Uterus (tissue), 3 donors: ENCODE measurements at regions not wholly inside any gene's neighbourhood (a gene's known extent, or its start where the extent isn't known, plus 50 kb on each side); places are given as distances from the start of the nearest gene placed in this dataset.
"Not testable (repeated sequence)": the region's sequence is repeated elsewhere in the genome, so short reads cannot be mapped to it uniquely, and the experiment has no call there.

Experiments
- DNase-seq, 2 donors: peaks; one replicate each; pipeline ENCODE4 v3.0.0-alpha.2; 2019 to 2020
- H3K27ac ChIP-seq, 2 donors: fragments of 200-600 bp; sonication (generic); 1 replicate in 1 of 2; 2 replicates in 1 of 2; pipeline ENCODE4 v1.5.1; 2016 to 2018
- H3K27me3 ChIP-seq, 2 donors: fragments of 200-600 bp; sonication (generic); one replicate each; pipeline ENCODE4 v1.5.1; 2018 to 2019; ENCODE audit warnings: control low read depth in 1 of 2
- H3K36me3 ChIP-seq, 2 donors: fragments of 200-600 bp; sonication (generic); one replicate each; pipeline ENCODE4 v1.5.1; 2019; ENCODE audit warnings: control low read depth in 1 of 2
- H3K4me1 ChIP-seq, 2 donors: fragments of 200-600 bp; sonication (generic); one replicate each; pipeline ENCODE4 v1.5.1; 2018 to 2019; ENCODE audit warnings: control low read depth in 1 of 2
- H3K4me3 ChIP-seq, 2 donors: fragments of 200-600 bp; sonication (generic); 1 replicate in 1 of 2; 2 replicates in 1 of 2; pipeline ENCODE4 v1.5.1; 2018 to 2019; ENCODE audit warnings: mild to moderate bottlenecking in 1 of 2
- H3K9me3 ChIP-seq, 2 donors: fragments of 200-600 bp; sonication (generic); one replicate each; pipeline ENCODE4 v1.5.1; 2019; ENCODE audit warnings: control low read depth in 1 of 2
- CTCF ChIP-seq, 4 experiments: fragments of 200-600 bp in 2 of 4; fragments of 450-650 bp in 2 of 4; sonication (generic) in 2 of 4; IDR thresholded peaks; one replicate each; pipeline ENCODE4 v1.5.1; 2016 to 2019; ENCODE audit warnings: antibody characterized with exemption in 4 of 4, mild to moderate bottlenecking in 2 of 4, moderate library complexity in 1 of 4
- POLR2A ChIP-seq, 2 donors: fragments of 450-650 bp; IDR thresholded peaks; one replicate each; pipeline ENCODE4 v1.6.1; 2016; ENCODE audit warnings: antibody characterized with exemption in 2 of 2, mild to moderate bottlenecking in 1 of 2, moderate library complexity in 1 of 2
- intact Hi-C: fragments of 100-400 bp; cut with DNase I; formaldehyde crosslinking; loops from one replicate; pipeline ENCODE4 v1.15.1; 2023; ENCODE audit warnings: low total_unique reads
- donor health status: DM: yes; HTN: yes; CAD: no.

- no peak for TF ChIP-seq CTCF (IDR thresholded peaks at IDR 0.05)
- TF ChIP-seq POLR2A (IDR thresholded peaks at IDR 0.05): no peak
- H3K36me3 ChIP-seq: no peaks in the 10 kb centered on the region
- no peak overlapping the region for H3K27ac ChIP-seq
- H3K9me3 ChIP-seq: no peaks in the 10 kb centered on the region
- H3K27me3 ChIP-seq: no peaks in the 10 kb centered on the region
- intact Hi-C loops: no loop called here
- DNase-seq: no peak
- no peaks in the 10 kb centered on the region for H3K4me1 ChIP-seq
- no peak overlapping the region for H3K4me3 ChIP-seq
Observed at GRCh38 chr14:25444381-25444780, 394.4 kb upstream of the STXBP6 start.

DNA sequence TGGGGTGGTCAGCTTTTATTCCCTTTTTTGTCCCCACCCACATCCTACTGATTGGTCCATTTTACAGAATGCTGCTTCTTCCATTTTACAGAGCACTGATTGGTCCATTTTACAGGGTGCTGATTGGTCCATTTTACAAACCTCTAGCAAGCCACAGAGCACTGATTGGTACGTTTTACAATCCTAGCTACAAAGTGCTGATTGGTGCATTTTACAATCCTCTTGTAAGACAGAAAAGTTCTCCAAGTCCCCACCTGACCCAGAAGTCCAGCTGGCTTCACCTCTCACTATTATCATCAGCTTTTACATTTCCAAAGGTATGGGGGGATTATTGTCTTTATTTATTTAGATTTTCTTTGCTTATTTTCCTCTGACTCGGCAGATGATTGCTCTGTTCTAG is 390.4 kb upstream of the STXBP6 start:
- H3K4me1 ChIP-seq: not testable (repeated sequence)

DNA sequence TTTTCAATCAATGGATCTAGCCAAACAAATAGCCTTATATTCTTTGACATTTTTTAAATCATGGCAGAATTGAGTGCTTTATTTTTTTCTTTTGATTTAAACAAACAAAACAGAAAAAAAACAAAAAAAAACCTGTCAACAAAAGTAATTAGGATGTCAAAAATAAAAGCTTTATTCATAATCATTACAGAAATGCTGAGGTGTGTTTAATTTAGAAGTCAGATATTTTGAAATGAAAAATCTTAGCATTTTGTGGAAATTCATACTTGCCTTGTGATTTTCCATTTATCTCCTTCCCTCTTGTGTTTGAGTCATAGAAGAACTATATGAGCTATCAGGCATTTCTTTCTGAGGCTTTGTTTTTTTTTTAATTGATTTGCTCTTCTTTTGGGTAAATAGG is 387.0 kb upstream of the STXBP6 start:
- Histone ChIP-seq H3K4me3 (no peak overlapping the region), H3K9me3 (no peaks in the 10 kb centered on the region), H3K4me1 (no peaks in the 10 kb centered on the region), H3K27ac (no peak overlapping the region), H3K27me3 (no peaks in the 10 kb centered on the region), H3K36me3 (no peaks in the 10 kb centered on the region)
- intact Hi-C loops: no loop called here
- DNase-seq: no peak
- no peak for TF ChIP-seq POLR2A (IDR thresholded peaks at IDR 0.05)
- TF ChIP-seq CTCF (IDR thresholded peaks at IDR 0.05): no peak

More for the DNA sequence above, 390.4 kb upstream of the STXBP6 start:
- H3K9me3 ChIP-seq, H3K27ac ChIP-seq, H3K27me3 ChIP-seq, H3K4me3 ChIP-seq, intact Hi-C loops, DNase-seq, H3K36me3 ChIP-seq: not testable (repeated sequence)

DNA sequence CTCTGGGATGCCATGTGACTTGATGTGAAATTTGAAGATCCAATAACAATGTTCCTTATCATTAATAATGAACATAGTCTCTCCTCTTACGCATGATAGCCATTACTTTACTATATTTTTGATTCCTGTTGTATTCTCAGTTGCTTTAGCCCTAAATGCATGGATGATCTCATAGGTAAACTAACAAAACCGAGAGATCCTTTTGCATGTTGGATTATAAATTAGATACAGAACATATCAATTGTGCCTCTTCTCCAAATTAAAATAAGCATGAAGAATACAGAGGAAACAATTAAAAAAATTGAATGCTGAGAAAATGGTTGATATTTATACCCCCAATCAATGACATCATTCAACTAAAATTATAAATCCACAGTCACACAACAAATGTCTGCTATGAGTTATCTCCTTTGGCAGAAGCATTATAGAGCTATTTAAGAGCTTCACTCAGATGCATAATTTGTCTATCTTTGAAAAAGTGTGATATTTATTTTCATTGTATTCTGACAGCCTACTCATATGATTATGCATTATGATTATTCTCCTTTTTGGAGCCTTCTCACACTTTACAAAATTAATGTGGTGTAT is 386.4 kb upstream of the STXBP6 start:
- Histone ChIP-seq H3K27ac (no peak overlapping the region), H3K9me3 (no peaks in the 10 kb centered on the region), H3K36me3 (no peaks in the 10 kb centered on the region), H3K4me3 (no peak overlapping the region), H3K4me1 (no peaks in the 10 kb centered on the region), H3K27me3 (no peaks in the 10 kb centered on the region)
- no peak for DNase-seq
- TF ChIP-seq CTCF (IDR thresholded peaks at IDR 0.05) (no peak), POLR2A (IDR thresholded peaks at IDR 0.05) (no peak)
- intact Hi-C loops: no loop called here

DNA sequence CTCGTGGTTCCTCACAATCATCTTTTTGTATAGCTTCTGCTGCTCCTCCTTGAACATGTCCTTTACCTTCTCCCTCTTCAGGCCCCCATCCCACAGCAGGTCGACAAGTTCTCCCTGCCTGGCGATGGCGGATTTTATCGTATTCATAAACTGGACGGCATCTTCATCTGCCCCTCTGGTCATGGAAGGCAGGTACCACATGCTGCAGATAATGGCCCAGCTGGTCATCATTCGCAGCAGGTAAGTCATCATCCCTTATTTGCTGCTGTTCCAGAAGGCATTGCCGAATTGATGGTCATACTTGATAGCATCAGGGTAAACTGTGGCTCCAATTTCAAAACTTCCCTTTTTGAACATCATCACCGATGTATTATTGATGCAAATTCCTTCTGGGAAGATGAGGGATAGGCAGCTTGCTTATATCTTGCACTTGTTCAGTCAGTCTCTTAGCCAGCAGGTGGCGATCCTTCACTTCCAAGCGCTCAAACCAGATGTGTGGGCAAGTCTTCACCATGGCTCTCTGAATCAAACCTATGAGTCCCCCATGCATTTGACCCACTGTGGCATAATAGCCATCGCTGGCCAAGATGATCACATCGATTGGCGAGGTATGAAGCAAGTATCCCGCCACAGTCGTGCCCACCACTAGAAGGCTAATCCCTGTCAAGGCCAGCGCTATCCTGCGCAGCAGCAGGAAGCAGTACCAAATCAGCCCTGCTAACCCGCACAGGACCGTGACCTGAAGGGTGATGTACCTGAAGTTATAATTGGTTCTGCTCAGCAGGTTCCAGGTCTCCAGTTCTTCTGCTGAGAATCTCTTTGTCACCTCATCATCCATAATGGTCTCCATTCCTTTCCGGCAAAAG is 381.5 kb upstream of the STXBP6 start:
- DNase-seq: no peak
- intact Hi-C loops: no loop called here
- H3K4me1 ChIP-seq: no peaks in the 10 kb centered on the region
- H3K27me3 ChIP-seq: no peaks in the 10 kb centered on the region
- no peaks in the 10 kb centered on the region for H3K36me3 ChIP-seq
- no peak overlapping the region for H3K27ac ChIP-seq
- no peaks in the 10 kb centered on the region for H3K9me3 ChIP-seq
- no peak overlapping the region for H3K4me3 ChIP-seq
- TF ChIP-seq POLR2A (IDR thresholded peaks at IDR 0.05) (no peak), CTCF (IDR thresholded peaks at IDR 0.05) (no peak)
